PC-9 (cell line): ENCODE measurements at regions not wholly inside any gene's neighbourhood (a gene's known extent, or its start where the extent isn't known, plus 50 kb on each side); places are given as distances from the start of the nearest gene placed in this dataset.
"Not testable (repeated sequence)": the region's sequence is repeated elsewhere in the genome, so short reads cannot be mapped to it uniquely, and the experiment has no call there.

ENCODE experiments used
- BruUV-seq: library from RNA; stranded (reverse); fragments of 400-500 nt; replicated peaks from 2 replicates; lab custom pipeline; 2021; lab: Mats Ljungman, UMichigan
- CTCF ChIA-PET: fragments of 300-600 bp; sonication (Branson Sonifier 250); formaldehyde crosslinking; loops from one replicate; lab custom pipeline; 2022; ENCODE audit warnings: antibody characterized with exemption; lab: Charles Lee
- POLR2A ChIA-PET: fragments of 300-600 bp; sonication (Branson Sonifier 250); formaldehyde crosslinking; loops from one replicate; lab custom pipeline; 2022; ENCODE audit warnings: antibody characterized with exemption; ENCODE audit not compliant: unreplicated experiment; lab: Charles Lee
- DNase-seq, 2 experiments: peaks; one replicate each; pipeline versions ENCODE4 v3.0.0 to v3.0.0-alpha.2; 2015 to 2022; ENCODE audit warnings: mixed read lengths in 1 of 2
- H2AFZ ChIP-seq: fragments of 200-600 bp; sonication (generic); 2 replicates; pipeline ENCODE4 v1.8.1; 2017; ENCODE audit warnings: antibody characterized with exemption
- H3F3A ChIP-seq: fragments of 200-600 bp; sonication (generic); 2 replicates; pipeline ENCODE4 v1.8.1; 2017; ENCODE audit warnings: antibody characterized with exemption, mild to moderate bottlenecking, low read depth; ENCODE audit not compliant: insufficient read depth
- H3K27ac ChIP-seq: fragments of 200-600 bp; sonication (generic); 2 replicates; pipeline ENCODE4 v1.6.1; 2016; ENCODE audit warnings: mixed run types
- H3K27me3 ChIP-seq: fragments of 200-600 bp; sonication (generic); 2 replicates; pipeline ENCODE4 v1.6.1; 2016; ENCODE audit warnings: low read depth, mixed run types; ENCODE audit not compliant: insufficient read depth
- H3K36me3 ChIP-seq: fragments of 200-600 bp; sonication (generic); 2 replicates; pipeline ENCODE4 v1.6.1; 2016; ENCODE audit warnings: low read depth, mixed run types
- H3K4me1 ChIP-seq: fragments of 200-600 bp; sonication (generic); replicated peaks from 2 replicates; pipeline ENCODE4 v1.6.1; 2016; ENCODE audit warnings: mixed run types; ENCODE audit not compliant: insufficient read depth
- H3K4me2 ChIP-seq: fragments of 200-600 bp; sonication (generic); 2 replicates; pipeline ENCODE4 v1.6.1; 2017; ENCODE audit warnings: mixed run types
- H3K4me3 ChIP-seq: fragments of 200-600 bp; sonication (generic); 2 replicates; pipeline ENCODE4 v1.6.1; 2016; ENCODE audit warnings: mixed run types
- H3K79me2 ChIP-seq: fragments of 200-600 bp; sonication (generic); 2 replicates; pipeline ENCODE4 v1.6.1; 2017; ENCODE audit warnings: low read depth, mixed run types
- H3K9me2 ChIP-seq: fragments of 200-600 bp; sonication (generic); 2 replicates; pipeline ENCODE4 v1.8.1; 2017; ENCODE audit warnings: mild to moderate bottlenecking; ENCODE audit not compliant: insufficient read depth
- H3K9me3 ChIP-seq: fragments of 200-600 bp; sonication (generic); 2 replicates; pipeline ENCODE4 v1.8.1; 2016; ENCODE audit warnings: low read depth; ENCODE audit not compliant: insufficient read depth
- H4K20me1 ChIP-seq: fragments of 200-600 bp; sonication (generic); 2 replicates; pipeline ENCODE4 v1.8.1; 2017; ENCODE audit not compliant: insufficient read depth
- EZH2 ChIP-seq: fragments of 200-600 bp; sonication (generic); IDR thresholded peaks from 2 replicates; pipeline ENCODE4 v1.8.0; 2017; ENCODE audit warnings: antibody characterized with exemption, low read depth
- intact Hi-C: fragments of 100-400 bp; cut with micrococcal nuclease; formaldehyde crosslinking; loops from one replicate; pipeline ENCODE4 v1.10.0; 2022; ENCODE audit not compliant: unreplicated experiment
- TF ChIP-seq, protein P1 (sequence below): fragments of 200-600 bp; sonication (generic); conservative IDR thresholded peaks from 2 replicates; pipeline ENCODE4 v1.6.1; 2017; ENCODE audit warnings: mixed run types, antibody characterized with exemption, mild to moderate bottlenecking, moderate library complexity

DNA sequence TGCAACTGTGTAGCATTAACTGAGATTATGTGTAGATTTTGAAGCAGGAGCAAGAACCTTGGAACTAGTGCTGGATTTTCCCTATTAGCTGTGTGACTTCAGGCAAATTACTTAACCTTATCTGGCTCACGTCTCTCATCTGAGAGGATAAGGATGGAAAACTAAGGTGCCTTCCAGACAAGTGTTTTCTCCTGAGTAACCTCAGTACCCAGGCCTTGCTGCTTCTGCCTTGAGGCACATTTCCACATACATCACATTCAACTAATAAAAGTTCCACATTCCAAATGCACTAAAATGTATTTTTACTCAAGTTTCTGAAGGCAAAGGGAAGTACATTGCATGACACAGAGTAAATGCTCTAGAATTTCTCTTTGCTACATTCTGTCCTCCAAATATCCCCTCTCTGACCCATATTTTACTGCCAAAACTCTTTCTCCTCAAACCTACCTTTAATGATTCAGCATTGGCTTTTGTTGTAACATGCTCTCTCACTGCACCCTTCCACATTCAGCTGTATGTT, 195.4 kb upstream of the ADGRL3 start:
- Histone ChIP-seq H3K27me3 (no peaks in the 10 kb centered on the region), H3K4me2 (no peak overlapping the region), H4K20me1 (no peaks in the 10 kb centered on the region), H3F3A (no peaks in the 10 kb centered on the region), H3K79me2 (no peaks in the 10 kb centered on the region), H3K4me3 (no peak overlapping the region), H3K9me2 (no peaks in the 10 kb centered on the region), H2AFZ (no peak overlapping the region), H3K36me3 (no peaks in the 10 kb centered on the region), H3K9me3 (no peaks in the 10 kb centered on the region), H3K4me1 (no peaks in the 10 kb centered on the region), H3K27ac (no peak overlapping the region)
- DNase-seq: no peak
- ChIA-PET POLR2A (no interaction called here), CTCF (no interaction called here)
- intact Hi-C loops: no loop called here
- no TSS peak for BruUV-seq
- no peak for TF ChIP-seq EZH2
- TF ChIP-seq, protein P1, sequence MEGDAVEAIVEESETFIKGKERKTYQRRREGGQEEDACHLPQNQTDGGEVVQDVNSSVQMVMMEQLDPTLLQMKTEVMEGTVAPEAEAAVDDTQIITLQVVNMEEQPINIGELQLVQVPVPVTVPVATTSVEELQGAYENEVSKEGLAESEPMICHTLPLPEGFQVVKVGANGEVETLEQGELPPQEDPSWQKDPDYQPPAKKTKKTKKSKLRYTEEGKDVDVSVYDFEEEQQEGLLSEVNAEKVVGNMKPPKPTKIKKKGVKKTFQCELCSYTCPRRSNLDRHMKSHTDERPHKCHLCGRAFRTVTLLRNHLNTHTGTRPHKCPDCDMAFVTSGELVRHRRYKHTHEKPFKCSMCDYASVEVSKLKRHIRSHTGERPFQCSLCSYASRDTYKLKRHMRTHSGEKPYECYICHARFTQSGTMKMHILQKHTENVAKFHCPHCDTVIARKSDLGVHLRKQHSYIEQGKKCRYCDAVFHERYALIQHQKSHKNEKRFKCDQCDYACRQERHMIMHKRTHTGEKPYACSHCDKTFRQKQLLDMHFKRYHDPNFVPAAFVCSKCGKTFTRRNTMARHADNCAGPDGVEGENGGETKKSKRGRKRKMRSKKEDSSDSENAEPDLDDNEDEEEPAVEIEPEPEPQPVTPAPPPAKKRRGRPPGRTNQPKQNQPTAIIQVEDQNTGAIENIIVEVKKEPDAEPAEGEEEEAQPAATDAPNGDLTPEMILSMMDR: no peak

DNA sequence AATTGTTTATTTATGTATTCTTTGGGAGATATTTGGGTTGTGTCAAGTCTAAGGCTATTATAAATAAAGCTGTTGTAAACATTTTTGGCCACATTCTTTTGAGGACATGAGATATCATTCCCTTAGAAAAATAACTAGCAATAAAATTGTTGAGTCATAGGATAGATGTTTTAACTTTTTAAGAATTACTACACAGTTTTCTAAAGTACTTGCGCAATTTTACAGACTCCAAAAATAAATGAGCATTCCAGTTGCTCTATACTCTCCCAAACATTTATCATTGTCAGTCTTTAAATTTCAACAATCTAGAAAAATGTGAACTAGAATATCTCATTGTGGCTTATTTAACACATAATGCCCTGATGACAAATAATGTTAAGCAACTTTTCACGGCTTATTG, 189.1 kb upstream of the ADGRL3 start:
- Histone ChIP-seq H3K9me3 (no peaks in the 10 kb centered on the region), H3K27ac (no peak overlapping the region), H3F3A (no peaks in the 10 kb centered on the region), H3K79me2 (no peaks in the 10 kb centered on the region), H4K20me1 (no peaks in the 10 kb centered on the region), H3K4me2 (no peak overlapping the region), H3K9me2 (no peaks in the 10 kb centered on the region), H2AFZ (no peak overlapping the region), H3K4me1 (no peaks in the 10 kb centered on the region), H3K27me3 (no peaks in the 10 kb centered on the region), H3K36me3 (no peaks in the 10 kb centered on the region), H3K4me3 (no peak overlapping the region)
- no peak for DNase-seq
- no peak for TF ChIP-seq EZH2
- TF ChIP-seq, protein P1: no peak
- intact Hi-C loops: no loop called here
- no TSS peak for BruUV-seq
- POLR2A ChIA-PET: no interaction called here
- CTCF ChIA-PET: no interaction called here

DNA sequence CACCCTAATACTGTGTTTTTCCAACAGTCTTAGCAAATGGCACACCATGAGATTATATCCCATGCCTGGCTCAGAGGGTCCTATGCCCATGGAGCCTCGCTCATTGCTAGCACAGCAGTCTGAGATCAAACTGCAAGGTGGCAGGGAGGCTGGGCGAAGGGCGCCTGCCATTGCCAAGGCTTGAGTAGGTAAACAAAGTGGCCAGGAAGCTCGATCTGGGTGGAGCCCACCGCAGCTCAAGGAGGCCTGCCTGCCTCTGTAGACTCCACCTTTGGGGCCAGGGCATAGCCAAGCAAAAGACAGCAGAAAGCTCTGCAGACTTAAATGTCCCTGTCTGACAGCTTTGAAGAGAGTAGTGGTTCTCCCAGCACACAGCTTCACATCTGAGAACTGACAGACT, 188.2 kb upstream of the ADGRL3 start:
- H3K4me1 ChIP-seq, intact Hi-C loops, H3K9me2 ChIP-seq, H3K79me2 ChIP-seq, POLR2A ChIA-PET, H3K27me3 ChIP-seq, H3K27ac ChIP-seq, H4K20me1 ChIP-seq, BruUV-seq, H3K36me3 ChIP-seq, H3K4me3 ChIP-seq, DNase-seq, H3K4me2 ChIP-seq, H3K9me3 ChIP-seq, CTCF ChIA-PET, H3F3A ChIP-seq, H2AFZ ChIP-seq: not testable (repeated sequence)

DNA sequence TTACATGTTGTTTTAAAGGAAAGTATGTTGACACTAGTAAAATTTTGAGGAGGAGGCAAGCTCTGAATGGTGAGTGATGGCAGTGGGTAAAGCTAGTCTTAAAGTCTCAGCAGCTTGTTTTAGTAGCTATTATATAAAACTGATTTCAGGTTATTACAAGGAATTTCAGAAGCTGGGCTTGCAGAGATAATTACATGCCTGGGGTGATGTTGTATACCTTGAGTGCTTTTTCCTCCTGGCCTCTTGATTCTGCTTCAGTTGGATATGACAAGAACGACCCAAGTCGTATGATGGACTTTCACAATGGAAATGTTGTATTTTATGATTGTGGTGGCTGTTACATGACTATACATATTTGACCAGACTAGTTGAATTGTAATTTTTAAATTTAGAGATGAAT, 175.5 kb upstream of the ADGRL3 start:
- intact Hi-C loops: no loop called here
- no peak for DNase-seq
- POLR2A ChIA-PET: no interaction called here
- Histone ChIP-seq H3K9me2 (no peaks in the 10 kb centered on the region), H3K4me1 (no peaks in the 10 kb centered on the region), H3K27me3 (no peaks in the 10 kb centered on the region), H3K27ac (no peak overlapping the region), H3K79me2 (no peaks in the 10 kb centered on the region), H4K20me1 (no peaks in the 10 kb centered on the region), H3K4me2 (no peak overlapping the region), H3K4me3 (no peak overlapping the region), H3K9me3 (no peaks in the 10 kb centered on the region), H2AFZ (no peak overlapping the region), H3K36me3 (no peaks in the 10 kb centered on the region), H3F3A (no peaks in the 10 kb centered on the region)
- TF ChIP-seq EZH2: no peak
- TF ChIP-seq, protein P1: no peak
- CTCF ChIA-PET: no interaction called here
- BruUV-seq: no TSS peak
